NCI-H2196 (cell line): ENCODE measurements at regions not wholly inside any gene's neighbourhood (a gene's known extent, or its start where the extent isn't known, plus 50 kb on each side); places are given as distances from the start of the nearest gene placed in this dataset.
"Not testable (repeated sequence)": the region's sequence is repeated elsewhere in the genome, so short reads cannot be mapped to it uniquely, and the experiment has no call there.

Source experiments
- DNase-seq: peaks from one replicate; lab custom pipeline; 2025; ENCODE audit not compliant: unreplicated experiment; lab: John Stamatoyannopoulos, UW

DNA sequence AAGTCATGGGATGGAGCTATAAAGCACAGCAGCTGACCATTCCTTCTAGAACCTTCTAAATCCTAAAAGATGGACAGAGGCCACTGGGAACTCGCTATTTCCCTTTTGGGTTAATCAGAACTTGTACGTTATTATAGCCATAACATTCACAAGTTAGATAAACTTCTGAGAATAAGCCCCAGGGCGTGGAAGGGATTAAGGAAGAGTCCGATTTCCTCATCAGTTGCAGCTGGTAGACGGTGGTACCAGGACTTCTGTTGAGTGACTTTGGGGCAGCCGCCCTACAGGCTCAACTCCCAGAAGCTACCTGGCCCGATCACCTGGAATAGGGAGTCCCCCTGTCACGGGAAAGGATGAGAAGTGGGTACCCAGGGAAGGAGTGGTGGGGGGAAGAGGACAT lies 370.1 kb upstream of the ZFHX3 start:
- DNase-seq: no peak

DNA sequence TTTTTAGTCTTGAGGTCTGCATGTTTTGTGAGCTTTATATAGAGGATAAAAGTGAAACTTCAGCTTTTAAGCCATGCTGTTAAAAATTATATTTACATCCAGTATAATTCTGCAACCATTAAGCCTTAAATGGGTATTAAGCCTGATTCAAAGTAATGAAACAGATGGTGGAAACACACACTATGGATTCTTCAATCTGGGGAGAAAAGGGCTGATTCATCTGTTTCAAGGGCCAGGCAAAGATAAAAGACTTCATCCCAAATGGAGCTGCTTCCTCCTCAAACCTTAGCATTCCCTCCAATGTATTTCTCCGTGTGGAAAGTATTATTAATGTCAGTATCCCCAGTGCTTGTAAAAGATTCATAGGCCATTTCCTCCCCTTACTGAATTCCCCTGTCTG lies 367.4 kb upstream of the ZFHX3 start:
- DNase-seq: no peak

DNA sequence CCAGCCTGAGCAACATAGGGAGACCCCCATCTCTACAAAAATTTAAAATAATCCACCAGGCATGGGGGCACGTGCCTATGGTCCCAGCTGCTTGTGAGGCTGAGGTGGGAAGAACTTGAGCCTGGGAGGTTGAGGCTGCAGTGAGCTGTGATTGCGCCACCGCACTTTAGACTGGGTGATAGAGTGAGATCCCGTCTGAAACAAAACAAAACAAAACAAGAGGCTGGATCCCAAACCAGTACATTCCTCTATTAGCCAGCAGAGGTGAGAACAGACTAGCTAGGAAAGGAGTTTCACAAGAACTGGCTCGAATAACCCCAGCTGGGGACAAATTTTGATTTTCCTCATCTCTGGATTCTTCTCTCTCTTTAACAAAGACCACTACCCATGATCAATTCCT lies 366.7 kb upstream of the ZFHX3 start:
- DNase-seq: no peak

GRCh38 chr16:73413830-73414190 lies 365.9 kb upstream of the ZFHX3 start:
- no peak for DNase-seq

DNA sequence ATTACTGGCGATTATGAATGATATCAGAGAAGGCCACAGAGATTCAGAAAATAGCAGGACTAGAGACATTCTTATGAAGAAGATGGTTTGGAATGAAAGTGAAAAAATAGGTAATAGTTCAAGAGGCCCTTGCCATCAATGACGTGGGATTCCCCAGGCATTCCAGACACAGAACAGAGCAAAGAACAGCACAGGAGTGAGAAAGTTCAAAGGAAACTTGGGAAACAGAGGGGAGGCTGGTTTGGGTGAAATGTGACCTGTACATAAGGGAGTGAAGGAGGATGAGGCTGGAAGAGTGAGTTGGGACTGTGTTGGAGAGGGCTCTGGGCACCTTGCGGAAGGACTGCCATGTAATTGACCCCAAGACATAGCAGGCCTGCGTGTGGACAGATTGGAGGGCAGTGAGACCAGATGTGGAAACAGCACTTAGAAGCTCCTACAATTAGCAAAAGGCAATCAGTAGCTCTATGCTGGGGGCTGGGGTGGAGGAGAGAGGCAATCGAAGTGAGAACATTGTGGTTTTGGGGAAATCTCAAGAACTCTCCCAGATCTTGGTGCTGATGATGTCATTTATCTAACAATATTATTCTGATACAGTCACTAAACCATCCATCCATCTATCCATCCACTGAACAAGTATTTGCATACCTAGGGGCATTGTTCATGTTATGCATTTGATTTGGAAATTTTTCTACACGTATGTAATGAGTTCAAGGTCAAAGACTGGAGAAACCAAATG lies 365.3 kb upstream of the ZFHX3 start:
- DNase-seq: no peak

GRCh38 chr16:73412416-73412815 lies 364.5 kb upstream of the ZFHX3 start:
- no peak for DNase-seq

- DNase-seq: no peak
Measured at GRCh38 chr16:73408716-73409115, 360.8 kb upstream of the ZFHX3 start.

GRCh38 chr16:73408311-73408710 lies 360.4 kb upstream of the ZFHX3 start:
- DNase-seq: no peak

GRCh38 chr16:73405851-73406250 lies 357.9 kb upstream of the ZFHX3 start:
- DNase-seq: no peak

- DNase-seq: no peak
Measured at GRCh38 chr16:73404001-73404400, 356.1 kb upstream of the ZFHX3 start.

GRCh38 chr16:73403291-73403690 lies 355.4 kb upstream of the ZFHX3 start:
- DNase-seq: no peak

GRCh38 chr16:73400951-73401350 lies 353.0 kb upstream of the ZFHX3 start:
- no peak for DNase-seq

DNA sequence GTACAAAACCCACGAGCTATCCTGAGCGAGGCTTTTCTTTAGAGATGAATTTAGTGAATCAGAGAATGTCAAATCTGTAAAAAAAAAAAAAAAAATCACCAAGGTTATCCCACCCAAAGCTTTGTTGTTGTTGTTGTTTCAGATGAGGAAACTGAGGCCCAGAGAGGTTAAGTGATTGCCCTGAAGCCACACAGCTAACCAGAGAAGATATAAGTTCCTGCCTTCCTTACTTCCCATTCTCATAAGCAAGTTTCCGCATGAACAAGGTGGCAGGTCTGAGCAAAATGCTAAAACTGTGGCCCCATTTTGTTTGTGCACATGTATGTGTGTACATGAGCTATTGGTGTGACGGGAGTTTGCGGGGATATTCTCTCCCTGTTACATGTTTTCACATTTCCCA lies 352.1 kb upstream of the ZFHX3 start:
- DNase-seq: no peak

DNA sequence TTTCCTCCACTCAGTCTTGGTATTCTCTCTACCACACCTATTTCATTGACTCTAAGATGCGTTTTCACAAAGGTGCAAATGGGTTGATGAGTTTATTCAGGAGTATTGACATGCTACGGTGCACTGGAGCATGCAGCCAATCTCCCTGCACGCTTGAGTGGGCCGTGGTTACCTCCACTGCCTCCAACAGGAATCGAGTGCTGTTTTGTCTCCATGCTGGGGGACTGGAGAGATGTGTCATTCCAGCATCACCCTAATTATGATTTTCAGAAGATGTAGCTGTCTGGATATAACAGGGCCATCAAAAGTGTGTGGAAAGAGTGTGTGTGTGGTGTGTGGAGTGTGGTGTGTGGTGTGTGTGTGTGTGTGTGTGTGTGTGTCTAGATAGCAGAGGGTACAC lies 351.6 kb upstream of the ZFHX3 start:
- no peak for DNase-seq

DNA sequence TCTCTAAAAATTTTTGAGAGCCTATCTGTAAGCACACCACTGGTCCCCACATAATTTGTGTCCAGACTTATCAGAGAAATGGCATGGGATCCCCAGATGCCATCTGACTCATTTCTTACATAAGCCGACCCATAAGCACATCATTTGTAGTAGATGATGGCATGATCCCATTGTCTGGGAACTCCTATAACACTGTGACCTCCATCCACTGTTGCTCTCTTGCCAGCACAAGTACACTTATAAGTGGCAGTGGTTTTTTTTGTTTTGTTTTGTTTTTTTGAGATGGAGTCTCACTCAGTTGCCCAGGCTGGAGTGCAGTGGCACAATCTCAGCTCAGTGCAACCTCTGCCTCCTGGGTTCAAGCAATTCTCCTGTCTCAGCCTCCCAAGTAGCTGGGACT lies 350.7 kb upstream of the ZFHX3 start:
- not testable (repeated sequence) for DNase-seq

GRCh38 chr16:73396556-73396955 lies 348.6 kb upstream of the ZFHX3 start:
- no peak for DNase-seq

GRCh38 chr16:73390936-73391335 lies 343.0 kb upstream of the ZFHX3 start:
- no peak for DNase-seq

DNA sequence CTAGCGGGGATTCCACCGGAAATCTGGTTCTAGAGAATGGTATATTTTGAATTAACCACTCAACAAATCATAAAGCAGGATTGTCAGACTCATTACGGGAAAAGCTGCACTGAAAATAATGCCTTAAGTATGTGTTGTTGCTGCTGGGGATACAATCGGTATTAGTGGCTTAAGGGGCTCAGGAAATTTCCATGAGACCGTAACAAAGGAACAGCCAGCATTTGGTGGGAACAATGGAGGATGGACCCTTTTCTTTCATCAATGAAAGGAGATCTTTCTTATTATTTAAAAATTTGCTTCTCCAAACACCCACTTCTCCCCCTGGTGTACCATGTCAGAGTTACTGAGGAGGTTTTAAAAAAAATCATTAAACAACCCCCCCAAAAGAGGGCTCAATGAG lies 342.6 kb upstream of the ZFHX3 start:
- DNase-seq: no peak

DNA sequence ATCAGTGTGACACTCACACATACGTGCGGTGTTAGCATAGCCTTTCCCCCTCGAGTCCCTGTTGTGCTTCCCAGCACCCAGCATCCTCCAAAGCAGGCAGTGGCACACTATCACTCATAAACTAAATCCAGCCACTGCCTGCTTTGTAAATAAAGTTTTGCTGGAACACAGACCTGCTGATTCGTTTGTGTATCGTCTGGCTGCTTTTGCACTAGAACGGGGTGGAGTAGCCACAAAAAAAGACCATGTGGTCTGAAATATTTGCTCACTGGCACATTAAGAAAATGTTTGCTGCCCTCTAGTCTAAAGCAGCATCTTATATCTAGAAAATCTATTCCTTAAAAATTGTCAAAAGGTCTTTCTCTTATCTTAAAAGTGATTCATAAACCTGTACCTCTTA lies 341.2 kb upstream of the ZFHX3 start:
- DNase-seq: no peak

DNA sequence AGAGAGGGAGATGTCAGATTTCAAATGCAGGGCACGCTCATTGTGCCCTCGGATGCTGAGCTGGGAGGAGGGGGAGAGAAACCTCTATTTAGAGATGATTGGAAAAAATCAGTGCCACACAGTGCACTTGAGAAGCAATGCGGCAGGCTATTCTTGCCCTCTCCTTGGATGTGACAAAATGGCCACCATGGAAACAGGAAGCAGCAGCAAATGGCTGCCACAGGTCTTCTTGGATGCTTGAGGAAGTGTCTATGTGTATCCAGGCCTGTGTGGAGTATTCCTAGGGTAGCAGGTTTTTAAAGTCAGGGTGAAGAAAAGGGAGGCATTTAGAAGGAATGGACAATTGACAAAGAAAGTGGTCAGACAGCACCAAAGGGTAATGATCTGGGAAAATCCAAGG lies 340.1 kb upstream of the ZFHX3 start:
- DNase-seq: no peak

DNA sequence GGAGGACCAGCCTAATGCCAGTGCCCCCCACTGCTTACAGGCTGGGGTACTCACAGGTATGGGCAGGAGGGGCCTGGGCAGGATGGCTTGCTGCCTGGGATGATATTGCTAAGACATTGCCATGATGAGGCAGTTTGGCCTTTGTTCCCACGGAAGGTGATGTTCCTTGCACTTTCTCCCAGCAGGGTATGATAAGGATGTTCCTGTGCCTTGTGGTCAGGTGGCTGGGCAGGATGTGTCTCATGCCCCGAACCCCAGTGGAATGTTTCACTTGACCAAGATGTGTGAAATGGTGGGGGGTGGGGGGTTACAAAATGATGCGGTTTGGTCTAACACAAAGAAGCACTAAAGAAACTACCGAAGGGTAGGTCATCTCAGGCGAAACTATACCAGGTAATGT lies 337.8 kb upstream of the ZFHX3 start:
- DNase-seq: no peak

DNA sequence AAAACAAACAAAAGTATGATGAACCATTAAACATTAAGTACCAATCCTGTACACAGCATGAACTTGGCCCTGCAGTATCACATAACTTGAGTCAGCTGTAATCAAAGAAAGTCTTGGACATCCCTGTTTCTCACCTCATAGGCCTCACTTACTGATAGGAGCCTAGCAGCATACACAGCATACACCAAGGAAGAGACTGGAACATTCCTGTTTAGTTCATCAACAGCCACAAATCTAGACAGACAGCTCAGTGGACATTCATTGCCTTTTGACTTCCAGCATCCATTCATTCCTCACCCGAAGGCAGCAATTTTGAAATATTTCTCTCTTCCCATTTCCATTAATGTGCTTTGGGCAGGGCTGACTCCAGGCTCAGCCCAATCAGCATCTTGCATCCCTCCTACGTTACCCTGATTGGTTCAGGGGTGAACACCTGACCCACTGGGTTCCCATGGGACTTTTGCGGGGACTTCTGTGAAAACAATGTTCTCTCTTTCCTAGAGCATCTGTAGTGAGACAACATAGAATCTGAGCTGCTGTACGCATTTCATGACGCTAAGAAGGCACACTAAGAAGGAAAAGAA lies 336.7 kb upstream of the ZFHX3 start:
- no peak for DNase-seq

DNA sequence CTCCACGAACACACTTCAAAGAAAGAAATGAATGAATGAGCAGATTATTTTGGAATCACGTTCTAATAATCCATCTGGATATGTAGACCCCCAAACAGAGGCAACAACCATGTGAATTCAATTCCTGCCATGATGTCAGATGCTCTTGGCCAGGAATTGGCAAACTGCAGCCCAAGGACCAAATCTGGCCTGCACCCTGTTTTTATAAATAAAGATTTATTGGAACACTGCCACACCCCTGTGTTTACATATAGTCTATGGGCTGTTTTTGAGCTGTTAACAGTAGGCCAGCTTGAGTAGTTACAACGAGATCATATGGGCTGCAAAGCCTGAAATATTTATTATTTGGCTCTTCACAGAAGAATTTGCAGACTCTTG lies 336.0 kb upstream of the ZFHX3 start:
- no peak for DNase-seq
